Upper lobe of right lung (tissue), 1 donor: ENCODE measurements at regions not wholly inside any gene's neighbourhood (a gene's known extent, or its start where the extent isn't known, plus 50 kb on each side); places are given as distances from the start of the nearest gene placed in this dataset.

Experiments used
- ATAC-seq: fragments of 200-7000 bp; cut with Tn5 transposase; one replicate; pipeline ENCODE4 v1.9.1; 2020; ENCODE audit warnings: mild to moderate bottlenecking, moderate library complexity
- DNase-seq: peaks from one replicate; pipeline ENCODE4 v3.0.0-alpha.2; 2020
- H3K27ac ChIP-seq: fragments of 200-600 bp; one replicate; pipeline ENCODE4 v1.8.0; 2022
- H3K27me3 ChIP-seq: fragments of 200-600 bp; one replicate; pipeline ENCODE4 v1.8.0; 2022; ENCODE audit warnings: mild to moderate bottlenecking
- H3K36me3 ChIP-seq: fragments of 200-600 bp; one replicate; pipeline ENCODE4 v1.8.0; 2022
- H3K4me1 ChIP-seq: fragments of 200-600 bp; one replicate; pipeline ENCODE4 v1.8.0; 2022
- H3K4me3 ChIP-seq: fragments of 200-600 bp; one replicate; pipeline ENCODE4 v1.8.0; 2022; ENCODE audit warnings: mild to moderate bottlenecking
- H3K9me3 ChIP-seq: fragments of 200-600 bp; one replicate; pipeline ENCODE4 v1.8.0; 2022
- CTCF ChIP-seq: fragments of 200-600 bp; IDR thresholded peaks from one replicate; pipeline ENCODE4 v1.8.0; 2022; ENCODE audit warnings: antibody characterized with exemption
- intact Hi-C: fragments of 100-400 bp; cut with DNase I; formaldehyde crosslinking; loops from one replicate; pipeline ENCODE4 v1.11.0; 2022
- donor health status: DM: no; HTN: yes; CAD: no; lungs with severe emphysema.

DNA sequence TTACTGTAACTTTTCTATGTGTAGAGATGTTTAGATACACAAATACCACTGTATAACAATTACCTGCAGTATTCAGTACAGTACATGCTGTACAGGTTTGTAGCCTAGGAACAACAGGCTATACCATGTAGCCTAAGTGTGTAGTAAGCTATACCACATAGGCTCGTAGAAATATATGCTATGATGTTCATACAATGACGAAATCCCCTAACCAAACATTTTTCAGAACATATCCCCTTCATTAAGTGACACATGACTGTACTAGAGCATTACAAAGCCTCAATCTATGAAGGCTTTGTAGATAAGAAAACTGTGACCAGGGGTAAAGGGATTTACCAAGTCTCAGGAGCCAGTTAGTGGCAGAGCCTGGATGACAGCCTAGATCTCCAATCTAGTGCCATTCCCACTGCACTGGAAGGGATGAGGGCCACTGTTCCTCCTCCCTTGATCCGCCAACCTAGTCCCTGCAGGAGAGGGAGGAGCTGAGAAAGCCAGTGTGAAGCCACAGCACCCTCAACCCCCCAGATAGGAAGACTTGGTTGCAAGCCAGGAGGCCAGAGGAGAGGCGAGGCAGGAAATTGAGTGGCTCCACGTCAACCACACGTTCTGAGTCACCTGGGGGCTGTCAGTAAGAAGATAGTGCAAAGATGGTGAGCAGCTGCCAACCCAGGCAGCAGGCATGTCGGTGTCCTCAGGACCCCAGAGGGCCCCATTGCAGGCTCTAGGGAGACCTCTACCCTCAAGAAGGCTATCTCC, 227.7 kb downstream of the BCOR start:
- Histone ChIP-seq H3K4me1 (no peaks in the 10 kb centered on the region), H3K36me3 (no peaks in the 10 kb centered on the region), H3K27ac (no peak overlapping the region), H3K27me3 (no peaks in the 10 kb centered on the region), H3K4me3 (no peak overlapping the region), H3K9me3 (no peaks in the 10 kb centered on the region)
- ATAC-seq, result no peak
- TF ChIP-seq CTCF, result no peak
- no peak for DNase-seq
- intact Hi-C loops, result no loop called here

DNA sequence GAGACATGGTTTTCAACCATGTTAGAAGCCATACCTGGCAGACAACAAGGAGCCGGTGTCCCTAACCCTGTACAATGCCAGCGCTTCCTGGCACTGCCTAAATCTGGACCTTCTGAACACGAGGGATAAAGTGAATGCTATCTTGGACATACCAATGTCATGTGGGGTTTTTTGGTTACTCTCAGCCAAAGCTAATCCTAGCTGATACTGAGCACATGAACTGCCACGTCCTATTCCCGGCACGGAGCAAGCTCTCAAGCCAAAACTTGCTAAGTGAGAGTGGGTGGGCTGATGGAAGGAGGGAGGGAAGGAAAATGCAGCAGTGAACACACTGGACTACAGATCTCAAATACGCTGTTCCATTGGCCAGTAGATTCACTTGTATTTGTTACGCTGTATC, 226.1 kb downstream of the BCOR start:
- Histone ChIP-seq H3K27ac (no peak overlapping the region), H3K27me3 (no peaks in the 10 kb centered on the region), H3K4me1 (no peaks in the 10 kb centered on the region), H3K36me3 (no peaks in the 10 kb centered on the region), H3K9me3 (no peaks in the 10 kb centered on the region), H3K4me3 (no peak overlapping the region)
- intact Hi-C loops, result no loop called here
- no peak for DNase-seq
- ATAC-seq, result no peak
- no peak for TF ChIP-seq CTCF

GRCh38 chrX:39873117-39873516, 224.6 kb downstream of the BCOR start:
- ATAC-seq (no peak), DNase-seq (no peak)
- no peak overlapping the region for H3K4me3 ChIP-seq
- H3K27ac ChIP-seq, result no peak overlapping the region
- H3K36me3 ChIP-seq, result no peaks in the 10 kb centered on the region
- H3K9me3 ChIP-seq, result no peaks in the 10 kb centered on the region
- no peaks in the 10 kb centered on the region for H3K27me3 ChIP-seq
- TF ChIP-seq CTCF, result no peak
- intact Hi-C loops, result no loop called here
- H3K4me1 ChIP-seq, result no peaks in the 10 kb centered on the region

GRCh38 chrX:39874202-39874816, 223.4 kb downstream of the BCOR start:
- no peak overlapping the region for H3K27ac ChIP-seq
- intact Hi-C loops, result no loop called here
- ATAC-seq (no peak), DNase-seq (no peak)
- no peaks in the 10 kb centered on the region for H3K36me3 ChIP-seq
- no peaks in the 10 kb centered on the region for H3K9me3 ChIP-seq
- H3K4me1 ChIP-seq, result no peaks in the 10 kb centered on the region
- no peak overlapping the region for H3K4me3 ChIP-seq
- H3K27me3 ChIP-seq, result no peaks in the 10 kb centered on the region
- no peak for TF ChIP-seq CTCF

DNA sequence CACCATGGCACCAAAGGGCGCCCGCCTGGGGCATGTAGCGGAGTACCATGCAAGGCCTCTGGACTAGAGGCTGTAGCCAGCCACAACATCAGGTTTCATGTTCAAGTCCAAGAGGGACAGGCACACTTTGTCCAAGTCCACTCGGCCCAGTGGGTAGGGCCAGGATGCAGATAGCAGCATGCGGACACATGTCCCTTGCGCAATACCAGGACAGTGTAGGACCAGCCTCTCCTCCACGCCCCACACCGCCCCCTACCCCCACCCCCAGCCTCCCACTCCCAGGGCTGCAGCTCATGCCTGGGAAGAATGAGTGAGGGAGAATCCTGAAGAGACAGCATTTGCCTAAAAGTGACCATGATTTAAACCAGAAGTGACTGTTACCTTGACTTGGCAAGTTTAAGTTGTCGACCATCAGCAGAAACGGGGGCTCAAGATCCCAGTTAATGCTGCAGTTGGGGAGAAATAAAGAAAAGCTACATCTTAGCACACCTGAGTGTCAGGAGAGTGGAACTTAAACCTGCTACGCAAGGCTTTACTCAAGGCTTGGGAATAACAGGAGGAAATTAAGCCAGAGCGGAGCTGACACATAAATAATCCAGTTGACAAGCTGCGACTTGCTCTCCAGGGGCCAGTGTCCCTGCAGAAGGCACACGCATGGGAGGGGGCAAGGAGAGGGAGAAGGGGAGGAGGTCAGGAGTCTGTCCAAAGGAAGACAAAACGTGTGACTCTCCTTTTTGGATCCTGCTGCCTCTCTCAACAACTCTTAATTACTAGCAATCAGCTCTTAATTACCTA, 221.7 kb downstream of the BCOR start:
- intact Hi-C loops, result no loop called here

More for the DNA sequence above, 221.7 kb downstream of the BCOR start:
- no peaks in the 10 kb centered on the region for H3K9me3 ChIP-seq
- no peaks in the 10 kb centered on the region for H3K4me1 ChIP-seq
- no peak overlapping the region for H3K4me3 ChIP-seq
- DNase-seq (no peak), ATAC-seq (no peak)
- H3K27me3 ChIP-seq, result no peaks in the 10 kb centered on the region
- TF ChIP-seq CTCF, result no peak
- H3K27ac ChIP-seq, result no peak overlapping the region
- H3K36me3 ChIP-seq, result no peaks in the 10 kb centered on the region
